Muscle layer of colon (tissue), 2 donors: ENCODE measurements at regions not wholly inside any gene's neighbourhood (a gene's known extent, or its start where the extent isn't known, plus 50 kb on each side); places are given as distances from the start of the nearest gene placed in this dataset.

Experiments
- H3K27ac ChIP-seq: one replicate; pipeline ENCODE4 v1.7.0; 2013; ENCODE audit warnings: low read depth, mild to moderate bottlenecking, low read length, moderate library complexity
- H3K27me3 ChIP-seq, 2 donors: one replicate each; pipeline ENCODE4 v1.7.0; 2013; ENCODE audit warnings: low read length in 2 of 2, mild to moderate bottlenecking in 2 of 2; ENCODE audit not compliant: insufficient read depth in 2 of 2, control insufficient read depth in 1 of 2
- H3K36me3 ChIP-seq: one replicate; pipeline ENCODE4 v1.7.0; 2013; ENCODE audit warnings: mild to moderate bottlenecking, low read length; ENCODE audit not compliant: insufficient read depth
- H3K4me1 ChIP-seq: one replicate; pipeline ENCODE4 v1.7.0; 2013; ENCODE audit warnings: mild to moderate bottlenecking, low read length; ENCODE audit not compliant: insufficient read depth
- H3K4me3 ChIP-seq, 2 donors: one replicate each; pipeline ENCODE4 v1.7.0; 2013; ENCODE audit warnings: low read length in 2 of 2, low read depth in 1 of 2, mild to moderate bottlenecking in 1 of 2, moderate library complexity in 1 of 2
- H3K9ac ChIP-seq: one replicate; pipeline ENCODE4 v1.7.0; 2013; ENCODE audit warnings: low read length
- H3K9me3 ChIP-seq: one replicate; pipeline ENCODE4 v1.7.0; 2013; ENCODE audit warnings: mild to moderate bottlenecking, low read length
- donor health status: abdominal sarcoma.
- donor health status: Adenocarcinoma of cecum.

DNA sequence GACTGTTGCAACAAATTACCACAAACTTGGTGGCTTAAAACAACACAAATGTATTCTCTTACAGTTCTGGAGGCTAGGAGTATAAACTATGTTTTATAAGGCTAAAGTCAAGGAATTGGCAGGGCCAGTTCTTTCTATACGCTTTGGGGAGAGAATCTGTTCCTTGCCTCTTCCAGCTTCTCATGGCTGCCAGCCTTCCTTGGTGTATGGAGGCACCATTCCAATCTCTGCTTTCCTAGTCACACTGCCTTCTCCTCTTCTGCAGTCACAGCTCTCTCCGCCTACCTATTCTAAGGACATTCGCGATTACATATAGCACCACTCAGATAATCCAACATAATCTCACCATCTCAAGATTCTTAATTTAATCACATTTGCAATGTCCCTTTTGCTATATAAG, 140.4 kb upstream of the GNAO1 start:
- H3K36me3 ChIP-seq: no peaks in the 10 kb centered on the region
- no peaks in the 10 kb centered on the region for H3K27me3 ChIP-seq
- no peaks in the 10 kb centered on the region for H3K4me1 ChIP-seq
- no peak overlapping the region for H3K4me3 ChIP-seq
- H3K9me3 ChIP-seq: no peaks in the 10 kb centered on the region
- H3K27ac ChIP-seq: no peak overlapping the region
- no peak overlapping the region for H3K9ac ChIP-seq

DNA sequence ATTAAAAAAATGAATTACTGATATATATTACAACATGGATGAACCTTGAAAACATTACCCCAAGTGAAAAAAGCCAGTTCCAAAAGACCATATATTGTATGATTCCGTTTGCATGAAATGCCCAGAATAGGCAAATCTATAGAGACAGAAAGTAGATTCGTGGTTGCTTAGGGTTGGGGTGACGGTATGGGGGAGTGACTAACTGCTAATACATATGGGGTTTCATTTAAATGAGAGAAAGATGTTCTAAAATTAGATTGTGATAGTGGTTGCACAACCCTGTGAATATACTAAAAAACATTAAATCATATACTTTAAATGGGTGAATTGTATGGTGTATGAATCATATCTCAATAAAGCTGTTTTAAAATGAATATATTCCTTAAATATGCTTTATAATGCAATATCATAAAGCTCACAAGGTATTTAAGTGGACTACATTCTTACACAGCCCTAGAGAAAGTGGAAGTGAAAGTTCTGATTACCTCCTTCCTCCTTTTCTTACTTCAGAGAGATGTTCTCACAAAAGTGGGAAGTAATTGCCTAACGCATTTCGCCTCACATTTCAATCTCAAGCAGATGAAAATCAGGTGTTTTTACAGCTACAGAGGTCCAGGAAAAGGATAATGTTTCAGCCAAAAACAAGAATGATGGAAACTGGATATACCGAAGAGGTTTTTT, 142.7 kb upstream of the GNAO1 start:
- Histone ChIP-seq H3K27ac (no peak overlapping the region), H3K4me1 (no peaks in the 10 kb centered on the region), H3K4me3 (no peak overlapping the region), H3K9ac (no peak overlapping the region), H3K9me3 (no peaks in the 10 kb centered on the region), H3K36me3 (no peaks in the 10 kb centered on the region), H3K27me3 (no peaks in the 10 kb centered on the region)

DNA sequence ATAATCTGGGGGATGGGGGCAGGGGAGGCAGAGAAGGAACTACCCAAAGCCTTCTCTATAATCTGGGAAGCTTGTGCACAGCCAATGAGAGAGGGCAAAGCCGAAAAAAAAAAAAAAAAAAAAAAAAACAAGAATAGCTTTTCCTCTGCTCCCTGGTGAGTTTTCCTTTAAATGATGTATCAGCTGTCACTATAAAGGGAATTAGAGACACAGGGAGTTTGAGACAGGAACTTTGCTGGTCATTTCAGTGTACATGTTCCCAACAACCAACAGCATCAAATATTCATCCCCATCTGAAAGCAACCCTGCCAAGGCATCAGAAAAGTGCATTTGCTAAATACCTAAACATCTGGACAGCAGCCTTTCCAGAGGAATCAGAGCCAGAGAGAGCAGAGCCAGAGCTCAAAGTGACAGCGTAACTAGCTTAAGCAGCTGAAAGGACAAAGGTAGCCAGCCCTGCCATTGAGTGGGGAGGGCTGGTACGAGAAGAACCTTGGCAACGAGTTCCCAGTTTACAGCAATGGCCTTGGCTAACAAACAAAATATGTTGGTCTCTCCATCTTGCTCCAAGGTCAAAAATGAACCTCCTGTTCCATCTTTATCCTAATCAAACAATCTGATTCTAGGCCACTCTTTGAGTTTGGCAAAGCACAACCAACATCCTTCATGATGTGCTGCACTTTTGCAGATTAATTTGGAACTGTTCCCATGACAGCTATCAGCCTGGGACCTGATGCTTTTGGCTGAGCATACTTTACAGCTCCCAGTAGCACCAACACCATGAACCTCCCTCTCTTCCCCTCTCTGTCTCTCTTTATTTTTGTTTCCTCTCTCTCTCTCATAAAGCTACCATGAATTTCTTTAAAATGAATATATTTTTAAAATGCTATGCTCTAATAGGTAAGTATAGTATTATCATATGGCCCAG, 143.7 kb upstream of the GNAO1 start:
- no peaks in the 10 kb centered on the region for H3K9me3 ChIP-seq
- no peaks in the 10 kb centered on the region for H3K36me3 ChIP-seq
- no peak overlapping the region for H3K9ac ChIP-seq
- no peaks in the 10 kb centered on the region for H3K27me3 ChIP-seq
- H3K4me1 ChIP-seq: no peaks in the 10 kb centered on the region
- no peak overlapping the region for H3K4me3 ChIP-seq
- no peak overlapping the region for H3K27ac ChIP-seq

DNA sequence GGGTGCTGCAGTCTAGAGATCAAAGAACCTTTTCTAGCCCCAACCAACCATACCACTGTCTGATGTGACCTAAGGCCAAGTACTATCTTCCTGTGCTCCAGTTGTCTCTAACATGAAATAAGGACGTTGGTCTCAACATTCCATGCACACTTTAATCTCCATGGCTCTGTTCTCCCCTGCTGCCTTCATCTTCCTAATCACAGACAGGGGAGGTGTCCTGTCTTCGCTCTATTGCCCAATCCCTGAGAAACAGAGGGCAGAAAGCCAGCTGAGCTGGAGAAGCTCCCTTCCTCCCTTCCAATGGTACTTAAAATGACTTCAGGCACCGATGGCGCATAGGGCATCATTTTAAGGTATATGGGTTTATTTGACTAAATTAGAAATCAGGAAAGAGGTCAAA, 148.9 kb upstream of the GNAO1 start:
- no peak overlapping the region for H3K4me3 ChIP-seq

DNA sequence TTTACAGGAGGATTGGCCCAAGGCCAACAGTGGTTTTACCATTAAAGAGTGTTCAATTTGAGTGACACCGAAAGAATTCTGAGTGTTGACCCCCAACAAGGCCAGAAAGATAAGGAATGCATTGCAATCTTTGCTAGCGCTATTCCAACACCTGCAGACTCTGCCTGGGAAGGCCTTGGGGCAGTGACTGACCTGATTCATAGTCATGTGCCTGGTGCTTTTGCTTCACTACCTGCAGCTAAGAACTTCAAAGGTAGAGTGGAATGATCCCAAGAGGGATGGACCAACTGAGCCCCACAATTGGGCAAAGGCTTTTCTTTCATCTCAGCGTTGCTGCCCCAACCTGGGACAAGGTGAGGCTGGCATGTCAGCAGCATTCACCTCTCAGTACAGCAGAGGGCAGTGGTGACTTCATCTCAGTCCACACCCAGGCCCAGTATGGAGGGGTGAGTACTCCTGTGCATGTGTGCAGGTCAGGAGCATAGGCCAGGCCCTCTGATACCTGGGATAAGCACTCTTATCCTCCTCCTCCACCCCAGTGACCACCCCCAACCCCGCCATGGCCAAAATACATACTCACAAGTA, 149.6 kb upstream of the GNAO1 start:
- H3K36me3 ChIP-seq: no peaks in the 10 kb centered on the region
- H3K4me3 ChIP-seq: no peak overlapping the region
- H3K4me1 ChIP-seq: no peaks in the 10 kb centered on the region
- no peak overlapping the region for H3K27ac ChIP-seq
- no peaks in the 10 kb centered on the region for H3K9me3 ChIP-seq
- H3K27me3 ChIP-seq: no peaks in the 10 kb centered on the region
- H3K9ac ChIP-seq: no peak overlapping the region

More for the DNA sequence above, 148.9 kb upstream of the GNAO1 start:
- no peak overlapping the region for H3K27ac ChIP-seq
- H3K36me3 ChIP-seq: no peaks in the 10 kb centered on the region
- no peaks in the 10 kb centered on the region for H3K4me1 ChIP-seq
- no peaks in the 10 kb centered on the region for H3K27me3 ChIP-seq
- no peak overlapping the region for H3K9ac ChIP-seq
- H3K9me3 ChIP-seq: no peaks in the 10 kb centered on the region

DNA sequence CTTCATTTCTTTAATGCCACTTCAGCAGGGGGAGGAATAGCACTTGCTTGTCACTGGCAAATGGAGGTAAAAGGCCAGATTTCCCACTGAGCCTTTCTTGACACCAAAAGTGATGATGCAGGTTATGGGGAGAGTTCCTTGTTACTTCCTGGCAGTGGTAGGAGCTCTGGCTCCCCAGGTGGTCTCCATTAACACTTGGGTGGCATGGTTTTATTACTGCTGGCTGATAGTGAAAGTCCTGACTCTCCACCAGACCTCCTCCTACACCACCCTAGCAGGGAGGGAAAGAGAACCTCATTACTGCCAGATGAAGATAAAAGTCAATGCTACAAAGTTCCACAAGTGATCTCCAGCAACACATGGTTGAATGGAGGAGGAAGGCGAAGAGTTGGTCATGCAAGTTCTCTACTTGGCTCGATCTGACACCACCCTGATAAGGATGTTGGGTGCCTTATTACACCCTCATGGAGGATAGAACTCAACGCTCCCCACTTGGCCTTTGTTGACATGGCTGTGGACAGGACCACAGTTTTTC, 152.7 kb upstream of the GNAO1 start:
- Histone ChIP-seq H3K27me3 (no peaks in the 10 kb centered on the region), H3K4me1 (no peaks in the 10 kb centered on the region), H3K4me3 (no peak overlapping the region), H3K36me3 (no peaks in the 10 kb centered on the region), H3K27ac (no peak overlapping the region), H3K9ac (no peak overlapping the region), H3K9me3 (no peaks in the 10 kb centered on the region)

DNA sequence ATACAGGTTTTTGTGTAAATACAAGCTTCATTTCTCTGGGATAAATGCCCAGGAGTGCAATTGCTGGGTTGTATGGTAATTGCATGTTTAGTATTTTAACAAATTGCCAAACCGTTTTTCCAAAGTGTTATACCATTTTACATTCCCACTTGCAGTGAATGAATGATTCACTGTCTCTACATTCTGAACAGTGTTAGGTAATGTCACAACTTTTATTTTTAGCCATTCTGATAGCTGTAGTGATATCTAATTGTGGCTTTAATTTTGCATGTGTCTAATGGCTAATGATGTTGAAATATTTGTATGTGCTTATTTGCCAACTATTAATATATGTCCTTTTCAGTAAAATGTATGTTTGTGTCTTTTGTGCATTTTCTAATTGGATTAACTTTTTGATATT, 156.9 kb upstream of the CES5A start:
- no peak overlapping the region for H3K27ac ChIP-seq
- no peaks in the 10 kb centered on the region for H3K4me1 ChIP-seq
- no peaks in the 10 kb centered on the region for H3K36me3 ChIP-seq
- no peak overlapping the region for H3K4me3 ChIP-seq
- no peaks in the 10 kb centered on the region for H3K27me3 ChIP-seq
- H3K9me3 ChIP-seq: no peaks in the 10 kb centered on the region
- no peak overlapping the region for H3K9ac ChIP-seq

DNA sequence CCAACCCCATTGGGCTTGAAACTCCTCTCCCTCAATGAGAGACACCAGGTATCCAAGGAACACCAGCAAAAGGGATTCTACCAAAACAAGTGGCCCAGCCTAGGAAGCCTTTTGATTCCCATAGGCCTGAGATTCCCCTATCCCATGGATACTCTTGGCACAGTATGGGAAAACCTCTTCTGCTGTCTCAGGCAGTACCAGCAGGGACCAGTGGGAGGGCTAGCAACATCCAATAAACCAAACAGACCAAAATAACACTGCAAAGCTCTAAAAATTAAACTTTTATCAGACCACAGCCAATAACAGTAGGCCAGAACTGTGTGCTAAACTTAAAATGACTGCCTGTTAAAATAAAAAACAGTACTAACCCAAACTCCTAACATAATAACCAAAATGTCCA, 153.9 kb upstream of the CES5A start:
- Histone ChIP-seq H3K4me1 (no peaks in the 10 kb centered on the region), H3K36me3 (no peaks in the 10 kb centered on the region), H3K27ac (no peak overlapping the region), H3K9ac (no peak overlapping the region), H3K9me3 (no peaks in the 10 kb centered on the region), H3K4me3 (no peak overlapping the region), H3K27me3 (no peaks in the 10 kb centered on the region)

DNA sequence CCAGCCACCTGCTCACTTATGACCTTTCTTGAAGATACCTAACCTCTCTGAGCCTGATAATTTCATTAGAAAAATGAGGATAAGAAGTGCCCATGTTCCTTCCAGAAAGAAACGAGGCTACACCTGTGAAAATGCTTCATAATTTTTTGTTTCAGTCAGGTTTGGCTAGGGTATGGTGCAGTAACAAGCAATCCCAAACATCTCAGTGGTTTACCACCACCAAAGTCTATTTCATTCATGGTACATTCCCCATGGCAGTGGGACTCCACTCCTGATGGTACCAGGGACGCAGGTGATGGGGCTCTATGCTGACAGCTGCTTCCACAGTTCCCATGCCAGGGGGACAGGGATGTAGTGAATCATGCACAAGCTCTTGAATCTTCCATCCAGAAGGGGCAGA, 147.6 kb upstream of the CES5A start:
- H3K27me3 ChIP-seq: no peaks in the 10 kb centered on the region
- no peak overlapping the region for H3K4me3 ChIP-seq

DNA sequence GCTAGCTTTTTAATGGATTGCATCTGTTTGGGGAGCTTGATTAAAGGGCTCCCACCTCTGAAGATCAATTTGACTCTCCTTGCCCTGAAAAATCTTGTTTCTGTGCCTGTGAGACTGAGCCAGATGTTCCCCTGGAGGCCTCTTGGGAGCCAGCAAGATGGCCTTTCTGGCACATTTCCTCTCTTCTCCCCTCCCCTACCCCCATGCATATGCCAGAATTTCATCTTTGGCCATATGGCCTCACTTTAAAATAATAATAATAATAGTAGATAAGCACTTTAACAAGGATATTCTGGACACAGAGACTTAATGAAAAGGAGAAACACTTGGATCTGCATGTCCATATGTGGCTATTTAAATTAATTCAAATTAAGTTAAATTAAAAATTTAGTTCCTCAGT, 144.1 kb upstream of the CES5A start:
- Histone ChIP-seq H3K9ac (no peak overlapping the region), H3K4me3 (no peak overlapping the region), H3K36me3 (no peaks in the 10 kb centered on the region), H3K27me3 (no peaks in the 10 kb centered on the region), H3K4me1 (no peaks in the 10 kb centered on the region), H3K27ac (no peak overlapping the region), H3K9me3 (no peaks in the 10 kb centered on the region)

More for the DNA sequence above, 147.6 kb upstream of the CES5A start:
- Histone ChIP-seq H3K36me3 (no peaks in the 10 kb centered on the region), H3K27ac (no peak overlapping the region), H3K9ac (no peak overlapping the region), H3K4me1 (no peaks in the 10 kb centered on the region), H3K9me3 (no peaks in the 10 kb centered on the region)

DNA sequence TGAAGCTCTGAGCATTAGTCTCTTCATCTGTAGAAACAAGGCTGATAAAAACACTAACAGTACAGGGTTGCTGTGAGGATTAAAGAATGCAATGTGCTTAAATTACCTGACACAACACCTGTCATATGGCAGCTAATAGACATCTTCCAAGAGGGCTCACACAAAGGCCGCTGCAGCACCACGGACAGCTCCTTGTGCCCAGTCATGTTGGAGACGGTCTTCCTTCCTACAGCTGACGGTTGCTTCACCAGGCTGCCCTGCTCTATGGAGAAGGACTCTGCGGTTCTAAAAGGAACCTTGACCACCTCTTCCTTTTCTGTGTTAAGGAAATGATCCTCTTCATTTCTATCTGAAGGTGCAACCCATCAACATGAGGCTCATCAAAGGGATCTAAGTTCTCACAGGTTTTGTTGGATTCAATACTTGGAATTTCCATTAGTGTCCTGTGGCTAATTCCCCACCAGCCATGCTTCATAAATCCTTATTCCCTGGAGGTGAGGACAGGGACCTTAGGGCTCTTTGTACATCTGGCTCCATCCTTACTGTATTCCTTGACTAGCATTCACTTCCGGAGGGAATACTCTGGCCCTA, 138.9 kb upstream of the CES5A start:
- no peaks in the 10 kb centered on the region for H3K4me1 ChIP-seq
- no peaks in the 10 kb centered on the region for H3K36me3 ChIP-seq
- no peak overlapping the region for H3K9ac ChIP-seq
- no peaks in the 10 kb centered on the region for H3K9me3 ChIP-seq
- H3K27me3 ChIP-seq: no peaks in the 10 kb centered on the region
- no peak overlapping the region for H3K27ac ChIP-seq
- H3K4me3 ChIP-seq: no peak overlapping the region
